MV-4-11 (cell line): ENCODE measurements at regions not wholly inside any gene's neighbourhood (a gene's known extent, or its start where the extent isn't known, plus 50 kb on each side); places are given as distances from the start of the nearest gene placed in this dataset.

Experiments
- DNase-seq: peaks from one replicate; lab custom pipeline; 2025; lab: John Stamatoyannopoulos, UW

GRCh38 chr13:75132701-75133695 lies 349.0 kb downstream of the TBC1D4 start:
- no peak for DNase-seq

GRCh38 chr13:75129331-75129730 lies 352.6 kb downstream of the TBC1D4 start:
- no peak for DNase-seq

- no peak for DNase-seq
These were observed 357.6 kb downstream of the TBC1D4 start for GRCh38 chr13:75124415-75124814.

GRCh38 chr13:75123428-75123827 lies 358.5 kb downstream of the TBC1D4 start:
- DNase-seq: no peak

- DNase-seq: no peak
These were observed 361.9 kb downstream of the TBC1D4 start for GRCh38 chr13:75120085-75120484.

GRCh38 chr13:75115171-75115570 lies 366.8 kb downstream of the TBC1D4 start:
- no peak for DNase-seq

- DNase-seq: no peak
These were observed 378.0 kb downstream of the TBC1D4 start for GRCh38 chr13:75103976-75104375.

GRCh38 chr13:75102001-75102716 lies 379.8 kb downstream of the TBC1D4 start:
- DNase-seq: no peak

- DNase-seq: no peak
These were observed 380.6 kb downstream of the TBC1D4 start for GRCh38 chr13:75101348-75101747.

- no peak for DNase-seq
These were observed 389.8 kb downstream of the TBC1D4 start for GRCh38 chr13:75092143-75092542.

- no peak for DNase-seq
These were observed 390.3 kb downstream of the TBC1D4 start for GRCh38 chr13:75091718-75092117.

GRCh38 chr13:75090872-75091615 lies 390.9 kb downstream of the TBC1D4 start:
- no peak for DNase-seq

- DNase-seq: no peak
These were observed 393.1 kb downstream of the TBC1D4 start for GRCh38 chr13:75088915-75089314.

- DNase-seq: no peak
These were observed 402.7 kb downstream of the TBC1D4 start for GRCh38 chr13:75079226-75079625.

- no peak for DNase-seq
These were observed 405.5 kb downstream of the TBC1D4 start for GRCh38 chr13:75076476-75076875.

GRCh38 chr13:75073786-75074185 lies 408.2 kb downstream of the TBC1D4 start:
- DNase-seq: no peak

GRCh38 chr13:75072891-75073290 lies 409.1 kb downstream of the TBC1D4 start:
- DNase-seq: no peak

GRCh38 chr13:75072368-75072767 lies 409.6 kb downstream of the TBC1D4 start:
- no peak for DNase-seq

GRCh38 chr13:75071796-75072195 lies 410.2 kb downstream of the TBC1D4 start:
- no peak for DNase-seq

GRCh38 chr13:75071395-75071794 lies 410.6 kb downstream of the TBC1D4 start:
- DNase-seq: no peak

- DNase-seq: no peak
These were observed 420.1 kb downstream of the TBC1D4 start for GRCh38 chr13:75061909-75062308.

- DNase-seq: no peak
These were observed 426.7 kb downstream of the TBC1D4 start for GRCh38 chr13:75055296-75055695.
